ENCODE measurements at regions not wholly inside any gene's neighbourhood (a gene's known extent, or its start where the extent isn't known, plus 50 kb on each side); places are given as distances from the start of the nearest gene placed in this dataset.
A peak's percentile ranks its signal among the peaks of the same experiment; 100 is the strongest.

- no peaks in the 10 kb centered on the region for H3K9me3 ChIP-seq (replicated peaks; ENCODE audit: control insufficient read depth, insufficient read depth, low read length)
- CTCF ChIA-PET = interaction anchor here (1.4 kb wide), 1 partner anchor 39 kb away, joined by 6 read pairs; no protein-coding TSS in a partner anchor
- H3K36me3 ChIP-seq (ENCODE audit: control insufficient read depth in 2 of 2, extremely low read depth in 1 of 2, insufficient read depth in 2 of 2, low read length in 2 of 2) = no peaks in the 10 kb centered on the region
- peak overlapping the region; percentile 66 for H2AFZ ChIP-seq (ENCODE audit: low read depth, low read length)
- intact Hi-C loops (cut with micrococcal nuclease) = no loop called here
- H3K4me2 ChIP-seq (ENCODE audit: insufficient read depth, low read length) = peak overlapping the region; percentile 27
- no peaks in the 10 kb centered on the region for H3K27me3 ChIP-seq (ENCODE audit: control insufficient read depth in 2 of 2, insufficient read depth in 2 of 2, low read length in 2 of 2)
- TF ChIP-seq EZH2 (IDR thresholded peaks at IDR 0.05; ENCODE audit: borderline replicate concordance, low read depth, low read length, severe bottlenecking) (no peak), MAX (IDR thresholded peaks at IDR 0.05; ENCODE audit: insufficient read depth, insufficient read length) (no peak), GATA2 (IDR thresholded peaks at IDR 0.05; ENCODE audit: insufficient read depth, insufficient read length, low read depth, low read length) (peak; percentile 65), POLR2AphosphoS5 (IDR thresholded peaks at IDR 0.05; ENCODE audit: insufficient read depth, low read depth, low read length) (peak; percentile 44), POLR2A (IDR thresholded peaks at IDR 0.05; ENCODE audit: low read depth, low read length) (no peak), MYC (IDR thresholded peaks at IDR 0.05; ENCODE audit: low read depth, low read length) (no peak), FOS (IDR thresholded peaks at IDR 0.05; ENCODE audit: borderline replicate concordance, insufficient read depth, low read length) (peak; percentile 75)
- H3K4me1 ChIP-seq (ENCODE audit: control insufficient read depth, extremely low read depth, insufficient read depth, low read length) = peaks cover 19% of the 10 kb centered on the region
- peak overlapping the region; percentile 57 for H3K27ac ChIP-seq (ENCODE audit: insufficient read depth, low read depth, low read length)
- H3K4me3 ChIP-seq (replicated peaks in 1 of 3; ENCODE audit: insufficient read depth in 1 of 3, low read depth in 1 of 3, low read length in 3 of 3) = no peak overlapping the region
- POLR2A ChIA-PET = no interaction called here
- no TSS peak for BruUV-seq (replicated peaks)
- peak; percentile 83 for FAIRE-seq
- peak; percentile 59 for DNase-seq (ENCODE audit: low read depth, low spot score)
- no peak overlapping the region for H3K9ac ChIP-seq (replicated peaks; ENCODE audit: extremely low read depth, insufficient read depth, low read length)
- no peaks in the 10 kb centered on the region for H3K79me2 ChIP-seq (ENCODE audit: control insufficient read depth, insufficient read depth, low read length)
- H3K9me1 ChIP-seq (replicated peaks; ENCODE audit: control insufficient read depth, extremely low read depth, insufficient read depth, low read length) = no peaks in the 10 kb centered on the region
- dilution Hi-C loops (cut with MboI; ENCODE audit: extremely low pct_ligation_motif_present, low sequenced_read_pairs) = no loop called here
- no peaks in the 10 kb centered on the region for H4K20me1 ChIP-seq (replicated peaks; ENCODE audit: control insufficient read depth, extremely low read depth, insufficient read depth, low read length)
Measured at GRCh38 chr6:134510920-134511319, 193.0 kb upstream of the SGK1 start.

- Histone ChIP-seq H3K36me3 (ENCODE audit: control insufficient read depth in 2 of 2, extremely low read depth in 1 of 2, insufficient read depth in 2 of 2, low read length in 2 of 2) (no peaks in the 10 kb centered on the region), H3K9me3 (replicated peaks; ENCODE audit: control insufficient read depth, insufficient read depth, low read length) (no peaks in the 10 kb centered on the region), H3K4me3 (replicated peaks in 1 of 3; ENCODE audit: insufficient read depth in 1 of 3, low read depth in 1 of 3, low read length in 3 of 3) (no peak overlapping the region), H4K20me1 (replicated peaks; ENCODE audit: control insufficient read depth, extremely low read depth, insufficient read depth, low read length) (no peaks in the 10 kb centered on the region), H3K79me2 (ENCODE audit: control insufficient read depth, insufficient read depth, low read length) (no peaks in the 10 kb centered on the region), H3K27ac (ENCODE audit: insufficient read depth, low read depth, low read length) (no peak overlapping the region), H3K4me1 (ENCODE audit: control insufficient read depth, extremely low read depth, insufficient read depth, low read length) (peaks cover 19% of the 10 kb centered on the region), H3K27me3 (ENCODE audit: control insufficient read depth in 2 of 2, insufficient read depth in 2 of 2, low read length in 2 of 2) (no peaks in the 10 kb centered on the region), H3K9ac (replicated peaks; ENCODE audit: extremely low read depth, insufficient read depth, low read length) (no peak overlapping the region), H3K4me2 (ENCODE audit: insufficient read depth, low read length) (no peak overlapping the region), H3K9me1 (replicated peaks; ENCODE audit: control insufficient read depth, extremely low read depth, insufficient read depth, low read length) (no peaks in the 10 kb centered on the region), H2AFZ (ENCODE audit: low read depth, low read length) (peak overlapping the region; percentile 41)
- intact Hi-C loops (cut with micrococcal nuclease) = no loop called here
- POLR2A ChIA-PET = no interaction called here
- TF ChIP-seq POLR2AphosphoS5 (IDR thresholded peaks at IDR 0.05; ENCODE audit: insufficient read depth, low read depth, low read length) (no peak), JUN (IDR thresholded peaks at IDR 0.05; ENCODE audit: borderline replicate concordance, insufficient read depth, insufficient read length, low read depth) (no peak), EZH2 (IDR thresholded peaks at IDR 0.05; ENCODE audit: borderline replicate concordance, low read depth, low read length, severe bottlenecking) (no peak), FOS (IDR thresholded peaks at IDR 0.05; ENCODE audit: borderline replicate concordance, insufficient read depth, low read length) (no peak), GATA2 (IDR thresholded peaks at IDR 0.05; ENCODE audit: insufficient read depth, insufficient read length, low read depth, low read length) (no peak), MAX (IDR thresholded peaks at IDR 0.05; ENCODE audit: insufficient read depth, insufficient read length) (no peak), MYC (IDR thresholded peaks at IDR 0.05; ENCODE audit: low read depth, low read length) (no peak), POLR2A (IDR thresholded peaks at IDR 0.05; ENCODE audit: low read depth, low read length) (no peak), CTCF (IDR thresholded peaks at IDR 0.05; ENCODE audit: extremely low read depth in 1 of 2, insufficient read depth in 1 of 2, low read depth in 1 of 2, low read length in 2 of 2) (no peak)
- BruUV-seq (replicated peaks) = no TSS peak
- FAIRE-seq (no peak), DNase-seq (ENCODE audit: low read depth, low spot score) (no peak)
- dilution Hi-C loops (cut with MboI; ENCODE audit: extremely low pct_ligation_motif_present, low sequenced_read_pairs) = no loop called here
- CTCF ChIA-PET = interaction anchor here (1.1 to 1.4 kb wide), 2 partner anchors 18 to 40 kb away, joined by 3 to 6 read pairs; no protein-coding TSS in a partner anchor
Measured at GRCh38 chr6:134510142-134510541, 192.2 kb upstream of the SGK1 start.

Data from endothelial cell of umbilical vein (primary cell).